ENCODE measurements at regions not wholly inside any gene's neighbourhood (a gene's known extent, or its start where the extent isn't known, plus 50 kb on each side); places are given as distances from the start of the nearest gene placed in this dataset.

GRCh38 chr5:61652916-61653315 is 320.9 kb downstream of the ZSWIM6 start:
- no peak for DNase-seq (ENCODE audit: low read depth)

DNA sequence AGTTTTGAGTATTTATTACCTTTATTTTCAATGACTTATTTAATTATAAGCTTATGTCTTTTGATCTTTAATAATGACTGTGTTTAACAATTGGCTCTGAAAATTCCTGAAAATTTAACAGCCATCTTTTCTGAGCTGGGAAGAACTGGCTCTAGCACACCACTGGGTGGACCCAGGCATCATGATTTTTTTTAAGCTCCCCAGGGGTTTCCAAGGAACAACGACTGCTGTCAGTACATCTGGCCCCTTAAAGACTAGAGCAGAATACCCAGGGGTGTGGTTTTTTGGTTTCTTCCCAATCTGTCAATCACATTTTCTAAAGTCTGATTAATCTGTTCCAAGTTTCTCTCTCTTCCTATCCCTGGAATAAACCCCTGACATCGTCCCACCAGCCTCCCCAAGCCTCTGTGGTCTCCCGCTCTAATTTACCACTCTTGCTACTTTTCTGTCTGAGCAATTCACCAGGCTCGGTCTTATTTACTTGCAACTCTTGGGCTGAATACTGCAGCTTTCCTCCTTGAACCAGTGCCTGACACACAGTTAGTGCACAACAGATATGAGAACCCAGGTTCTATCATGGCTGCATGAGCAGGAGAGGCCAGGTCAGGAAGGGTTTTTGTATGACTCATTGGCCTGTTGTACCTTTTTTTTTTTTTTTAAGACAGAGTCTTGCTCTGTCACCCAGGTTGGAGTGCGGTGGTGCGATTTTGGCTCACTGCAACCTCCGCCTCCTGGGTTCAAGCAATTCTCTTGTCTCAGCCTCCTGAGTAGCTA is 321.9 kb downstream of the ZSWIM6 start:
- no peak for DNase-seq (ENCODE audit: low read depth)

GRCh38 chr5:61654876-61655275 is 322.8 kb downstream of the ZSWIM6 start:
- DNase-seq (ENCODE audit: low read depth): no peak

DNA sequence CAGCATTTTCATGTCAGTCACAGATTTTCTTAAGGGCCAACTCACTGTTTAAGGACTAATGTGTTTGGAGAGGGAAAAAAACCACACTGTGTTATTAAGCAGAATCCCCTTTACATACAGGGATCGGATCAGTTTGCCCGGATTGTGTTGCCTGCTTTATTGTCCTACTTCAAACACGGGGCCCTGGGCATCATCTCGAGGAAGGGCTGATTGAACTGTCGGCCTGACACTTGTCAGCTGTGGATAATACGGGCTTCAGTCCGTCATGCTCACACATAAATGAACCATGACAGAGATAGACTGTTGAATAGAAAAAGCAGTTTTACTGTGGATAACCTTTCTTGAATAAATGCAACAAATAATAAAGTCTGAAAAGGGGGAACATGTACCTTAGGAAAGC is 325.0 kb downstream of the ZSWIM6 start:
- no peak for DNase-seq (ENCODE audit: low read depth)

DNA sequence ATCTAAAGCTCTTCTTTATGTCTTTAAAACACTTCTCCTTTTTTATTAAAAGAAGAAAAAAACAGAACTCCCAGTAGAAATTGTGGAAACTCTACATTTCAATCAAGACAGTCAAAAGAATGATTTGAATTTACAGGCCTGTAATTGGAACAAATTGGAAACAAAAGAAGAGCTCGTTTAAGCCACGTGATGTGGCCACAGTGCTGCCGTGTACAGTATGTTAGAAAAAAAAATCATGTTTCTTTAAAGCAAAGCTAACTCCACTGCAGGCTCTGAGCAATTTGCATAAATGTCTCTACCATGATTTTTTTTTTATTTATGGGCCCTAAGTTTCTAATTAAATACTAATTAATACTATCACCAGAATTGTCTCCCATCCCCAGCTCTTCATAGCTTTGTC is 325.6 kb downstream of the ZSWIM6 start:
- DNase-seq (ENCODE audit: low read depth): no peak

DNA sequence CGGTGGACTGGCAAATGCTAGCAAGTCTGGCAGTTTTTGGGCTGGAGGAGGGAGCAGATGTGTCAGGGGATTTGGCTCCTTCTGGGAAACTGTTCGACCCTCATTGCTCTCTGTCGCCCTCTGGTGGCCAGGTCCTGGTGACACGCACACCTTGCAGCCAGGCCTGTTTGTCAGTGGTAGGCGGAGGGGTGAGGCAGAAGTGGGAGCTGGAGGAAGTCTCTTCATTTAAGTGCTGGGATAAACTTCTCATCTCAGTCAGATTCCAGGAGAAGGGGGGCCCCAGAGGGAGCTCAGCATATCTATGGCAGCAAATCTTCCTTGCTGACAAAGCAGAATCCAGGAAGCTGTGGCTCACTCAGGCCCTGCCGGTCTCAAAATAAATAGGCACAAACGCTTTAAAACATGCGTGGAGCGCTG is 326.5 kb downstream of the ZSWIM6 start:
- DNase-seq (ENCODE audit: low read depth): peak; percentile 79

DNA sequence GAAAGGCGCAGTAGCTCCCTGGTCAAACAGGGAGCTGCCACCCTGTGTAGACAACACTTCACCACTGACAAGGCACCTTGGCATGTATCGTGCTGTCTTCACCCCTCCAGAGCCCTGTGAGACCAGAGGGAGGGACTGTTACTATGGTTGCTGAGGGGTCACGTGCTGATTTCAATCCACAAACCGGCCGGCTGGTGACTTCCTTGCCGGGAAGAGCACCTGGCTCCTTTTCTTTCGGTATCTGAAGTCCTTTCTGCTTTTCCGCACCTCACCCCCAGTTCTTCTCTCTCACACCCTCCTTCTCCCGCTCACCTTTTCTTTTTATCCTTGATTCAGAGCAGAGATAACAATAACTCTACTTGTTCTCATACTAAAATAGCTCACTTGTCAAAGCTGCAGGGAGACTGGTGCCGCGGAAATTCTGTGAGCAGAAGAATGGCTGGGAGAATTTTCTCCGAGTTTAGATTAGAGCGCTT is 327.2 kb downstream of the ZSWIM6 start:
- DNase-seq (ENCODE audit: low read depth): no peak

DNA sequence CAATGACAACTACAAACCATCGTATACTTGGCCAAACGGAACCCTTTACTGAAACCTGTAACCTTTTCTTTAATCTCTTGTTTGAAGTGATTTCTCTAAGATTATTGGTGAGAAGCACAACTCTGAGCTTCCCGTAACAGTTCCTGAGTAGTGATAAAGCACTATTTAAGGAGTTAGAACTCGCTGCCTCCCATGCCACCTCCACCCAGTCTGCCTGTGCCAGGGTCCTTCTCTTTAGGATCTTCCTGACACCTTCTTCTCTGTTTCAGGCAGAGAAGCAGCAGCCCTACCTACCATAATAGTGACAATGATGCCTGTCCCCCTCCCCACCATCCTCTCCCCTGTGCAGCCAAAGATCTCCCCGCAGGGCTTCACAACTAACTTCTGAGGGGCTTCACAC is 330.6 kb downstream of the ZSWIM6 start:
- no peak for DNase-seq (ENCODE audit: low read depth)

- DNase-seq (ENCODE audit: low read depth): no peak
Observed at GRCh38 chr5:61666064-61666621, 334.1 kb downstream of the ZSWIM6 start.

DNA sequence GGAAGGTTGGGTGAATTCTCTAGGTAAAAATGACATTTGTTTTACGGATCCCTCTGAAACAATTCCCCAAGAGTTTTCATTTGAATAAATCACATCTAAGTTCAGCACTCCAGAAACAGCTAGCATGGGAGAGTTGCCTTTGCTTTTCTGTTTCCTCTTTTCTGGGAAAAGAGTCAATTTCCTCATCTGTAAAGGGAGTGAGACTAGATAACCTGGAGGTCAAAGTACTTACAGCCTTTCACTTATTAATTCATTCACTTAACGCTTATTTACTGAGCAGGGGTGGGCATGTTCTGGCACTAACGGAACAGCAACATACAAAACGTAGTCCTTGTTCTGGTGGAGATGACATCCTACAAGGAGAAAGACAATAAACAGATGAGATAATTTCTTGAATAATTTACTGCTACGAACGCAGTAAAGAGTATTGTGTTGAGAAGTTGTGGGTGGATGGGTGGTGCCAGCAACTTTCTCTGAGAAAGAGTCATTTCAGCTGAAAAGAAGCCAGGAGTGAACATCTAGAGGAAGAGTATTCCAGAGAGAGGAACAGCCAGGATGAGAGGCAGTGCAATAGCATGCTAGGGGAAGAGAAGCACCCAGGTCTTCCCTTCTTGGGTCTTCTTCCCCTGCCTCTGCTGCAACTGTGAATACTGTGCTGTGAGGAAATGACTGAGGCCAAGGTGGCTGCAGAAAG is 335.6 kb downstream of the ZSWIM6 start:
- no peak for DNase-seq (ENCODE audit: low read depth)

DNA sequence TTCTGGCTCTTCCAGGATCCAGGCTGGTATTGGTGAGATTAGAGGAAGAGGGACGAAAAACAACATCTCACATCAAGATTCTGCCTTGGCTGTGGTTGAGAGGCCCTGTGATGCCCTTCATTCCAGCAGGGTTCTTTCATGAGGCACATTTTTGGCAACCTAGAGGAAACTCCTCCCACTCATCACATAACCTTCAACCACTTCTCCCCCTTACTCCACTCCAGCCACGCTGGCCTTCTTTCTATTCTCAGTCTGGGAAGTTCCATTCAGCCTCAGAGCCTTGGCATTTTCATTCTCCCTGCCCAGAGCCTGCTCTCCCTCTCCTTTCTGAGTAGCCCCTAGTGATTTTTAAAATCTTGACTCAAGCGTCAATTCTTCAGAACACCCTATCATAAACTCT is 337.5 kb downstream of the ZSWIM6 start:
- DNase-seq (ENCODE audit: low read depth): no peak

- no peak for DNase-seq (ENCODE audit: low read depth)
Observed at GRCh38 chr5:61670941-61671340, 338.9 kb downstream of the ZSWIM6 start.

GRCh38 chr5:61673007-61673735 is 341.1 kb downstream of the ZSWIM6 start:
- DNase-seq (ENCODE audit: low read depth): no peak

DNA sequence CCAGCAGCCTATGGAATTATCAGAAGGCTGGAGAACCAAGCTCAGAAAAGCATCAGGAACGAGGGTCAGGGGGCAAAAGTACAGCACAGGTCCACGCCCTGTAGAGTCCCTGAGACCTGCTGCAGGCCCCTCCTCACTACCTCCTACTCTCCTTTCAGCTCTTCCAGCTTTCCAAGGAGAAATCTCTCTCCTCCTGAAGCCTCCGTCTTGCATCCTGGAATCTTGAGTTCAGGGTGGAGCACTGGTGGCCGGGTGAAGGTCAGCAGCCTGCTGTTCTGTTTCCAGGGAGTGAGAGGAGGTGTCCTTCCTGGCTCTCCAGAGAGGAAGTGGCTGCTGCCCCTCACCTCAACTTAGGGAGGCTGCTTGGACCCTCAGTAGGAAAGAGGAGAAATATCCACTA is 342.3 kb downstream of the ZSWIM6 start:
- DNase-seq (ENCODE audit: low read depth): no peak

- DNase-seq (ENCODE audit: low read depth): no peak
Observed at GRCh38 chr5:61675015-61675692, 343.1 kb downstream of the ZSWIM6 start.

DNA sequence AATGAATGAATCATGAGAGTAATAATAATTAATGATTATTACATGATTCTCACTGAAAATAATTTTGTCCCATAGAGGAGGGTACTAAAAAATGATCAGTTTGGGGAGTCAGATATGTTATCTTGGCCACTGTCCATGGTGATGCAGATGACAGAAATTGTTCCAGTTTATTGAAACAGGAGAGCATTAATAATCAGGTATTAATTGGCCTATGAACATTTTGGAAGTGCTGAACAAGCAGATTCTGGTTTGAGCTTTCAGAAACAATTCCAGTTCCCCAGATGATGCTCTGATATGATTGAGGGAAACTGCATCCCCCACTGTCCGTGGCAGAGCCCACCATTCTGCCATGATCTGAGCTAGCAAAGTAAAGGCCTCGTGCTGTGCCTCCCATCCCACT is 345.2 kb downstream of the ZSWIM6 start:
- no peak for DNase-seq (ENCODE audit: low read depth)

- DNase-seq (ENCODE audit: low read depth): no peak
Observed at GRCh38 chr5:61678966-61679365, 346.9 kb downstream of the ZSWIM6 start.

GRCh38 chr5:61679562-61679961 is 347.5 kb downstream of the ZSWIM6 start:
- DNase-seq (ENCODE audit: low read depth): no peak

- DNase-seq (ENCODE audit: low read depth): no peak
Observed at GRCh38 chr5:61680247-61680646, 348.2 kb downstream of the ZSWIM6 start.

DNA sequence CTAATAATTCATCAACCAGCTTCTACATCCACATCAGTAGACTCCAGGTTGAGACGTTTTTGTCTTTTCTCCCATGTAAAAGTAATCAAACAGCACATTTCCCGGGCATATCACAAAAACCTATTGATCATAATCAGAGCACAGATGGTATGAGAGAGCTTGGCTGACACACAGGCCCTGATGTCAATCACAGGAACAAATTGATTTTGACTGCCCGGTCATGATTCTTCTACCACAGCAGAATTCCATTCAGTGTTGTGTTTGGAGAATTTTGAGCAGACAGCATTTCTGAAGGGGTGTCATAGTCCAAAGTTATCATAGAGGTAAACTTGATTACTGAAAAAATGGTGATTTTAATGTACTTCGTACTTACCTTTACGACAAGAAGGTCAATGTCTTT is 351.1 kb downstream of the ZSWIM6 start:
- no peak for DNase-seq (ENCODE audit: low read depth)

DNA sequence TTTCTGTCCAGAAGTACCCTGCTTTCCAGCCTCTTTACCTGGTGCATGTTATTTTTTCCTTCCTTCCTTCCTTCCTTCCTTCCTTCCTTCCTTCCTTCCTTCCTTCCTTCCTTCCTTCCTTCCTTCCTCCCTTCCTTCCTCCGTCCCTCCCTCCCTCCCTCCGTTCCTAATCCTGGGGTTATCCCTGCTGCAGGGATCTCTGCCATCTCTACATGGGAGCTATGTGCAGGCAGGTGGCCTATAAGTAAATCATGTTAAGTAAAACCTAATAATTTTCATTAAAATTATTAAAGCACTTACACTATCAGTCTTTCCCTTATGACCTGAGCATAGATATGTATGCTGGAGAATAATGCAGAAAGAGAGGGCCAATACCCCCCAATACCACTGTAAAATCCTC is 351.9 kb downstream of the ZSWIM6 start:
- DNase-seq (ENCODE audit: low read depth): no peak
